IMR-90 (cell line): ENCODE measurements at regions not wholly inside any gene's neighbourhood (a gene's known extent, or its start where the extent isn't known, plus 50 kb on each side); places are given as distances from the start of the nearest gene placed in this dataset.

Experiments used
- ATAC-seq: fragments of 200-7000 bp; cut with Tn5 transposase; 2 replicates; pipeline ENCODE4 v1.9.1; 2020; ENCODE audit warnings: low read depth, mild to moderate bottlenecking, moderate library complexity
- BruUV-seq: library from RNA; stranded (reverse); fragments of 400-500 nt; replicated peaks from 2 replicates; lab custom pipeline; 2021; lab: Mats Ljungman, UMichigan
- CTCF ChIA-PET: fragments of 300-600 bp; formaldehyde crosslinking; extraction: SDS; loops from one replicate; lab custom pipeline; 2021; ENCODE audit warnings: antibody characterized with exemption; lab: Yijun Ruan, JAX
- POLR2A ChIA-PET: fragments of 300-600 bp; sonication (Branson Sonifier 250); formaldehyde crosslinking; loops from one replicate; lab custom pipeline; 2022; ENCODE audit warnings: antibody characterized with exemption; ENCODE audit not compliant: unreplicated experiment; lab: Charles Lee
- DNase-seq: peaks from one replicate; pipeline ENCODE4 v3.0.0; 2013
- H2AFZ ChIP-seq: replicated peaks from 2 replicates; pipeline ENCODE3; 2013; ENCODE audit warnings: low read length, mild to moderate bottlenecking; ENCODE audit not compliant: poor library complexity
- H2AK5ac ChIP-seq: 2 replicates; pipeline ENCODE4 v1.6.1; 2013; ENCODE audit warnings: low read depth, low read length, inconsistent platforms
- H2AK9ac ChIP-seq: replicated peaks from 2 replicates; pipeline ENCODE3; 2013; ENCODE audit warnings: mild to moderate bottlenecking, low read depth, low read length, moderate library complexity; ENCODE audit not compliant: poor library complexity
- H2BK120ac ChIP-seq: 2 replicates; pipeline ENCODE4 v1.6.1; 2013; ENCODE audit warnings: low read depth, low read length, inconsistent platforms
- H2BK15ac ChIP-seq: 3 replicates; pipeline ENCODE4 v1.6.1; 2013; ENCODE audit warnings: low read depth, low read length, inconsistent platforms
- H2BK20ac ChIP-seq: 2 replicates; pipeline ENCODE4 v1.6.1; 2013; ENCODE audit warnings: low read depth, mild to moderate bottlenecking, inconsistent platforms, low read length, moderate library complexity
- H2BK5ac ChIP-seq: 2 replicates; pipeline ENCODE4 v1.6.1; 2013; ENCODE audit warnings: mild to moderate bottlenecking, low read depth, low read length, inconsistent platforms; ENCODE audit not compliant: poor library complexity, severe bottlenecking
- H3K14ac ChIP-seq: replicated peaks from 2 replicates; pipeline ENCODE4 v1.6.1; 2013; ENCODE audit warnings: low read depth, low read length, inconsistent platforms
- H3K18ac ChIP-seq: 2 replicates; pipeline ENCODE4 v1.6.1; 2013; ENCODE audit warnings: low read depth, low read length, control low read depth
- H3K23ac ChIP-seq: 2 replicates; pipeline ENCODE4 v1.6.1; 2013; ENCODE audit warnings: low read depth, low read length, inconsistent platforms
- H3K27ac ChIP-seq: 2 replicates; pipeline ENCODE4 v1.5.1; 2013; ENCODE audit warnings: mild to moderate bottlenecking, control low read depth, low read length; ENCODE audit not compliant: insufficient read depth
- H3K27me3 ChIP-seq: 2 replicates; pipeline ENCODE4 v1.6.1; 2013; ENCODE audit warnings: low read length; ENCODE audit not compliant: control insufficient read depth, insufficient read depth
- H3K36me3 ChIP-seq: 2 replicates; pipeline ENCODE4 v1.6.1; 2013; ENCODE audit warnings: low read length, mixed read lengths; ENCODE audit not compliant: control insufficient read depth, insufficient read depth
- H3K4ac ChIP-seq: 2 replicates; pipeline ENCODE4 v1.6.1; 2013; ENCODE audit warnings: low read depth, low read length, inconsistent platforms
- H3K4me1 ChIP-seq: 2 replicates; pipeline ENCODE4 v1.6.1; 2013; ENCODE audit warnings: low read length, mixed read lengths; ENCODE audit not compliant: control insufficient read depth, insufficient read depth
- H3K4me2 ChIP-seq: 2 replicates; pipeline ENCODE4 v1.6.1; 2013; ENCODE audit warnings: low read depth, mild to moderate bottlenecking, control low read depth, low read length, moderate library complexity
- H3K4me3 ChIP-seq: 2 replicates; pipeline ENCODE4 v1.5.1; 2013; ENCODE audit warnings: low read depth, mild to moderate bottlenecking, control low read depth, low read length, moderate library complexity; ENCODE audit not compliant: insufficient read depth
- H3K56ac ChIP-seq: 2 replicates; pipeline ENCODE4 v1.6.1; 2013; ENCODE audit warnings: low read length, inconsistent platforms; ENCODE audit not compliant: insufficient read depth; ENCODE audit errors: extremely low read depth
- H3K79me1 ChIP-seq, 2 experiments: 2 replicates each; pipeline ENCODE4 v1.6.1; 2013; ENCODE audit warnings: low read length in 2 of 2, inconsistent platforms in 1 of 2, low read depth in 1 of 2
- H3K9ac ChIP-seq: 2 replicates; pipeline ENCODE4 v1.6.1; 2013; ENCODE audit warnings: low read depth, low read length, control low read depth
- H3K9me1 ChIP-seq: 2 replicates; pipeline ENCODE4 v1.6.1; 2013; ENCODE audit warnings: low read length, inconsistent platforms; ENCODE audit not compliant: insufficient read depth
- H3K9me3 ChIP-seq: 2 replicates; pipeline ENCODE4 v1.6.1; 2013; ENCODE audit warnings: low read length; ENCODE audit not compliant: control insufficient read depth, insufficient read depth
- H4K20me1 ChIP-seq: 2 replicates; pipeline ENCODE4 v1.6.1; 2013; ENCODE audit warnings: low read length, inconsistent platforms; ENCODE audit not compliant: insufficient read depth
- H4K5ac ChIP-seq: 2 replicates; pipeline ENCODE4 v1.6.1; 2013; ENCODE audit warnings: mild to moderate bottlenecking, low read depth, low read length, control low read depth
- H4K8ac ChIP-seq, 2 experiments: 2 replicates each; pipeline ENCODE4 v1.6.1; 2013; ENCODE audit warnings: low read depth in 2 of 2, low read length in 2 of 2, control low read depth in 1 of 2, inconsistent platforms in 1 of 2
- H4K91ac ChIP-seq: 2 replicates; pipeline ENCODE4 v1.6.1; 2013; ENCODE audit warnings: low read depth, low read length, inconsistent platforms; ENCODE audit not compliant: insufficient read depth
- BHLHE40 ChIP-seq: fragments of 150-350 bp; IDR thresholded peaks from 2 replicates; pipeline ENCODE4 v1.6.1; 2016; ENCODE audit warnings: mild to moderate bottlenecking, low read depth, low read length
- ELK1 ChIP-seq: fragments of 150-350 bp; IDR thresholded peaks from 2 replicates; pipeline ENCODE4 v1.6.1; 2016; ENCODE audit warnings: low read depth, mild to moderate bottlenecking, low read length, moderate library complexity, borderline replicate concordance
- MAZ ChIP-seq: IDR thresholded peaks from 2 replicates; pipeline ENCODE4 v1.6.1; 2012; ENCODE audit warnings: low read depth, mild to moderate bottlenecking, low read length, improper control_type of control experiment, moderate library complexity, borderline replicate concordance
- NFE2L2 ChIP-seq: fragments of 150-350 bp; IDR thresholded peaks from 2 replicates; pipeline ENCODE4 v1.6.1; 2016; ENCODE audit warnings: low read depth, mild to moderate bottlenecking, low read length
- RFX5 ChIP-seq: IDR thresholded peaks from 2 replicates; pipeline ENCODE4 v1.8.0; 2012; ENCODE audit warnings: low read depth, mild to moderate bottlenecking, low read length, moderate library complexity
- WGBS, 2 experiments: methylation state at CpG; one replicate each; pipeline versions ENCODE4 v1.1.5 to v1.1.7; 2013; ENCODE audit warnings: missing lambda C conversion rate in 2 of 2; ENCODE audit not compliant: insufficient read length in 1 of 2; ENCODE audit errors: extremely low coverage in 2 of 2; 5-methylcytosine and 5-hydroxymethylcytosine counted together
- dilution Hi-C: fragments of 300-500 bp; cut with HindIII; formaldehyde crosslinking; loops from one replicate; pipeline ENCODE4 v1.14.3; 2018; ENCODE audit warnings: low sequenced_read_pairs; ENCODE audit not compliant: unreplicated experiment
- in situ Hi-C: fragments of 300-500 bp; cut with MboI; formaldehyde crosslinking; loops from 3 replicates; pipeline ENCODE4 v1.14.3; 2019; ENCODE audit warnings: low sequenced_read_pairs, inconsistent platforms, mixed read lengths
- intact Hi-C: fragments of 100-400 bp; cut with micrococcal nuclease; formaldehyde crosslinking; loops from 2 replicates; pipeline ENCODE4 v1.10.0; 2022

GRCh38 chr5:88143693-88144218 lies 124.9 kb downstream of the TMEM161B start:
- no peak overlapping the region for H3K23ac ChIP-seq
- BruUV-seq, result no TSS peak
- H2AK5ac ChIP-seq, result no peak overlapping the region
- no peak overlapping the region for H3K14ac ChIP-seq
- H3K9me3 ChIP-seq, result peaks cover 2% of the 10 kb centered on the region; the same call in 1 of the 2 replicates
- no peaks in the 10 kb centered on the region for H3K79me1 ChIP-seq
- H3K4ac ChIP-seq, result no peak overlapping the region
- intact Hi-C loops, result no loop called here
- peaks cover 54% of the 10 kb centered on the region for H3K27me3 ChIP-seq
- no peak overlapping the region for H2AFZ ChIP-seq
- TF ChIP-seq NFE2L2 (no peak), ELK1 (no peak), RFX5 (no peak), BHLHE40 (no peak), MAZ (no peak)
- H3K9me1 ChIP-seq, result no peaks in the 10 kb centered on the region; the same call in 1 of the 2 replicates
- H2AK9ac ChIP-seq, result no peak overlapping the region
- no peak overlapping the region for H2BK5ac ChIP-seq
- H4K91ac ChIP-seq, result no peak overlapping the region
- H3K9ac ChIP-seq, result no peak overlapping the region
- peak overlapping the region; percentile 52; the same call in 1 of the 2 replicates for H3K4me2 ChIP-seq
- no peak overlapping the region for H3K4me3 ChIP-seq
- H3K4me1 ChIP-seq, result no peaks in the 10 kb centered on the region
- H3K27ac ChIP-seq, result no peak overlapping the region
- DNase-seq (no peak), ATAC-seq (no peak)
- ChIA-PET CTCF (no interaction called here), POLR2A (no interaction called here)
- no peaks in the 10 kb centered on the region for H4K20me1 ChIP-seq
- no peaks in the 10 kb centered on the region for H3K36me3 ChIP-seq
- in situ Hi-C loops, result loop anchor here (5.0 kb wide), 1 partner anchor 544 kb away; no protein-coding TSS in a partner anchor
- H3K56ac ChIP-seq, result no peak overlapping the region
- H3K18ac ChIP-seq, result no peak overlapping the region
- H2BK20ac ChIP-seq, result no peak overlapping the region
- H2BK120ac ChIP-seq, result no peak overlapping the region
- H4K8ac ChIP-seq, result no peak overlapping the region
- no peak overlapping the region for H4K5ac ChIP-seq
- H2BK15ac ChIP-seq, result no peak overlapping the region
- 40% methylated on average over 1 of the region's 10 CpGs; no CpG with 5 or more reads in 1 of the 2 experiments for WGBS, 2 experiments
- dilution Hi-C loops, result no loop called here
